GOT3 (cell line): ENCODE measurements at regions not wholly inside any gene's neighbourhood (a gene's known extent, or its start where the extent isn't known, plus 50 kb on each side); places are given as distances from the start of the nearest gene placed in this dataset.

Experiments used
- DNase-seq: peaks from one replicate; lab custom pipeline; 2025; ENCODE audit warnings: mixed read lengths; lab: John Stamatoyannopoulos, UW

DNA sequence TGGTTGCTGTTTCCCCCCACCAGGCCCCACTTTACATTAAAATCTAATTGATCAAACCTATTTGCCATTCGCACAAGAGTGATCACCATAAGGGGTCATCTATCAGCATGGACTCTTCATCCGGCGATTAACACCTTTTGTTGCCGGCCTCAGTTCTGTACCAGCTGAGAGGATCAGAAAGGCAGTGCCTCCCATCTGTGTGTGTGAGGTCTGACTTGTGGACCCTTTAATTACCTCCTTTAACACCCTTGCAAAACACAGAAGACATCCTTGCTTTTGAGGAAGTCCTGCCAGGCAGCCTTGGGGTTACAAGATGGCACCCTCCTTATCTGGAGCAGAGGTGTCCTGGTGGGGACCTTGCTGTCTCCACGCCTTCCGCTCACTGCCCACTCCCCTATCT is 77.2 kb upstream of the IRX3 start:
- no peak for DNase-seq

DNA sequence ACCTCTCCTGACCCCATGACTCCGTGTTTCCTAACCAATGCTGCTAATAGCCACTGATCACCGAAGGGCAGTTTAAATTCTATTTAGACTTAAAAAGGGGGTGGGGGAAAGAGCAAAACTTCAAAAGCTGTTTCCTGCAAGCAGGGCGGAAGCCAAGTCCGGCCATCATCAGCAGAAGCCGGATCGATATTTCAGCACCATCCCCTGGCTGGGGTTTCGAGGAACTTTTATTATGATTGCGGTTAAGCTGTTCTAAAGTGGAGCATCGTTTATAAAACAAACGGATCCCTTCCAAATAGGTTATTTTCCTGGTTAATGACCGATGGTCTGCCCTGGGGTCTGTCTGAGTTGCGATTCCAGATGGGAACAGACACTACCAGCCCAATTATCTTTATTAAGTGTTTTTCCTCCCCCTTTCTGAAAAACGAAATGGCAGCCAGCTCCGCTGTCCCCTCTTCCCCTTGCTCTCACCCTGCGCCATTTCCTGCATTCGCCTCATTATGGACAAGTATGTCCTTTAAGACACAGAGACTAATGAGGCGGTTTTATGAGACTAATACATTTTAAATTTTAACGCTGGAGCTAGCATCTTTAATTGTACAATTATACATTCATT is 76.1 kb upstream of the IRX3 start:
- no peak for DNase-seq

DNA sequence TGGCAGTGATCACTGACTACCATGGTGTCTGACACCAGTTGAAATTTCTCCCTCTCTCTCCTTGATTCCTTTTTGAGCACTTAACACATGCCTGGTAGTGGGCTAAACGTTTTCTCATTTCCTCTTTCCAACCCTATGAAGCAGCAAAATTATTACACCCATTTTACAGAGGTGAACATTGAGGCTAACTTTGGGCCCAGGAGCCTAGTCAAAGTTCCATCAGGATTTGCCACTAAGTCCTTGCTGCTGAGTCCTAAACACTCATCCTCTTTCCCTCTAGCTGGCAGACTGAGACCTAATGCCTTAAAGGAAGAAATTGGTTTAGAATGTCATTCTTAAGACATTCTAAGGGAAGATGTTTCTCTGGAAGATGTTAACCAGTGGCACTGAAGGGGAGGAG is 74.7 kb upstream of the IRX3 start:
- DNase-seq: no peak

DNA sequence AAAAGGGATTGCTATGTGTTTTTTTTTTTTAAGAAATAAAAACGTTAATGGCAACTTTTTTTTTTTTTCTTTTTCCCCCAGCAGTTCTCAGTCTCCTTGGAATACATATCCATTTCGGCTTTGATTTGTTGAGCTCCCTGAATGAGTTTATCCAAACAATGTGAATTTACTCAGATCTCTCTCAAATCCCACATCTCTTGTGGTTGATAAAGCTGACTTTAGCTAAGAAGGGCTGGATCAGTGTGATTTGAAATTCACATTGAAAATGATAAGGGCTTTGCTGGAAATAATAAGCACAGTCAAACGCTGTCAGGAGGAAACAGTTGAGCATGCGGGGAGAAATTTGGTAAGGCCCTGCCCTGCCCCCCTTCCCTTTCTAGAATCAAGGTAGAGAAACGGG is 74.1 kb upstream of the IRX3 start:
- DNase-seq: no peak

DNA sequence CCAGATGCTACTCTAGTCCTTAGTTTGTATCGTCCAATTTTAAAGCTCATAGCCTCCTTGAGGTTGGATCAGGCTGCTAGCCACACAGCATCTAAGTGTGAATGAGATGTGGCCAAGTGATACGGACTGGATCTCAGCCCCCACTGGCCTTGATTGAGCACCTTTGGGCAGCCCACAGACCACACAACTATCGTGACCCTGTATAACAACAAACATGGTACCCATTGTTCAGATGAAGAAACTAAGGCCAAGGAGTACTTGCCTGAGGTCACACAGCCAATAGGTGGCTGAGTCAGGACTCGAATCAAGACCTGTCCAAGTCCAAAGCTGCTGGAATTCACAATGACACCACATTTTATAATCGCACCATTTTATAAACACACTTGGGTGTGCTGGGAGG is 73.0 kb upstream of the IRX3 start:
- DNase-seq: no peak

DNA sequence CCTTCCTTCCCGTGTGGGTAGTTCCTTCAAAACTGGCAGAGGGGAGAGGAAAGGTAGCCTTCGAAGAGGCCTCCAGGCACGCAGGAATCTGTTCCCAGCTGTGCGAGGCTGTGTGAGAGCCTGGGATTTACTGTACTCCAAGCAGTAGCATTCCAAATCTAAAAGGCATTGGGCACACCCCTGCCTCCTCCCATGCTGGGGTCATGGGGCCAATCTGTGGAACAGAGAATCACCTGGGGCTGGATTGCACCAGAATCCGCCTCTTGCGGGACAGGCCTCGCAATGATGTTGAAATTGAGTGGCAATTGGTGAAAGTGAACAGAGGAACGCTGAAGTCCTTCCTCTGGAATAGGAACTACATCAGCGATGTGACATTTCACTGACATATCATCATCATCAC is 72.5 kb upstream of the IRX3 start:
- no peak for DNase-seq

DNA sequence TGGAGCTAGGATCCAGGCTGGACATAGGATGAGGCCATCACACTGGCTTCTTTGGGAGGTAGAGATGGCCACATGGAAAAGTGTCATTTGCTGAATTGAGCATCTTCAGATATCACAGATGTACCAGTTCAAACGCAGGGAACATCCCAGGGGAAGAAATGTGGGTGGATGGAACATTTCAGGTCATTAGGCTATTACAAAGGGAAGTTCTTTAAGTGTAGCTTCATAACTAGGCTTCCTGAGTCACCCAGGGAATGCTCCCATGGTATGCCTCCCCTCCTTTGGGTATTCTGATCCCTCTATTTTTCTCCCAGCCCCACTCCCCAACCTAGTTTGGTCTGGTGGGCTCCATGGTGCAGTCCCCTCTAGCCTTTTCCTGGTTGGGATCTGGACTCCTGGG is 69.8 kb upstream of the IRX3 start:
- DNase-seq: no peak

DNA sequence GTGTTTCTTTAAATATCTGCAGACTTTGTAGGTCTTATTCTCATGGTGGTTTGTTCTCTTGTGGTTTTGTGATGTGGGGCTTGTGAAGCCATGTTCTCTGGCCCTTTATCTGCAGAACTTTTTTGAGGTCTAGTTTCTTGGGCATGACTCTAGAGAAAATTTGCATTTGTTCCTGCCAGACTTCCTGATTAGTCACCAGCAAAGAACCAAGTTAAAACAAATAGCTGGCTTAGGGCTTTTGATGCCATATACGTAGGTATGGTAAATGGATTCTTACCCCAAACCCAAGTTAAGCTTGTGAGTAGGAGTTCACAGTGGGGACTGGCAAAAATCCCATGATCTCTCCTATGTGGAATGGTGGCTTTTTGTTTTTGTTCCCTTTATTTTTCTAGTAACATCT is 68.7 kb upstream of the IRX3 start:
- DNase-seq: no peak

DNA sequence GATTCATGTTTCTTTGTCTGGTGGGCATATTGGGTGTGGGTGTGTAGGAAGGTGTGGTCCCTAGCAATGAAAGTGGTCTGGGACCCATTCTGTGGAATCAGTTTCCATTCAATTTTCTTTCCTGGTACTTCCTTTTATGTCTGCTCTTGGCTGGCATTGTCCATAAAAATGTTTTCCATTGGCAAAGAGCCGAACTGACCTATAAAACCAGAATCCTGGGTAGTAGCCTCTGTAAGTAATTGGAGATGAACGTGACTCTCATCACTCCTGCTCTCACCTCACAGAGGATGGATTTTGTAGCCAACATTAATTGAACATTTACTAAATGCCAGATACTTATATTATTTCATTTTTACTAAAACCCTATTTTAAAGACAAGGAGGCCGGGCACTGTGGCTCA is 66.5 kb upstream of the IRX3 start:
- no peak for DNase-seq

DNA sequence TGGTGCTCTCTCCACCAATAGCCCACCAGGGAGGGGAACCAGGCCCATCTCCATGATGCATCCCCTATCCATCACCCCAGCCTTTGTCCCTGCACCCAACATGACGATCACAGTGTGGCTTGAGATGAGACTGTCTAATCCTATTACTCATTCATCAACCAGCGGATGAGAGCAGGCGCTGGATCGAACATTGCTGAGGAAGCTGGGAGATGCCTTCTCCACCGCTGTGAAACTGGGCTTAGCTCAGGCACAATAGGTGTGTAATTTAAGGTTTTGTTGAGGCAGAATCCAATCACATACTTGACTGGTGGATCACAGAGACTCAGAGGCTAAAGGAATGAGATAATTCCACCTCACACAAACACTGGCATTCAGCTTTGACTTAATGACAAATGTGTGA is 64.6 kb upstream of the IRX3 start:
- DNase-seq: no peak

DNA sequence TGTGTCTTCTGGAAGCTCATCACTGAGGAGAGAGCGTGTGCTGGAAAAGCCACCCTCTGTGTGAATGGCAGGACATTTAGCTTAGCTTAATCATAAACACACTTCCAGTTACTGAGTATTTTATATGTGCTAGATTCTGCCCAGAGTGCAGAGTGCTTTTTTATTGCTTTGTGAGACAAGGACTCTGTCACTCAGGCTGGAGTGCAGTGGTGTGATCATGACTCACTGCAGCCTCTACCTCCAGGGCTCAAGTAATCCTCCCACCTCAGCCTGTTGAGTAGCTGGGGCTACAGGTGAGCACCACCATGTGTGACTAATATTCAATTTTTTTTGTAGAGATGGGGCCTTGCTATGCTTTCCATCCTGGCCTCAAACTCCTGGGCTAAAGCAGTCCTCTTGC is 61.4 kb upstream of the IRX3 start:
- DNase-seq: no peak

DNA sequence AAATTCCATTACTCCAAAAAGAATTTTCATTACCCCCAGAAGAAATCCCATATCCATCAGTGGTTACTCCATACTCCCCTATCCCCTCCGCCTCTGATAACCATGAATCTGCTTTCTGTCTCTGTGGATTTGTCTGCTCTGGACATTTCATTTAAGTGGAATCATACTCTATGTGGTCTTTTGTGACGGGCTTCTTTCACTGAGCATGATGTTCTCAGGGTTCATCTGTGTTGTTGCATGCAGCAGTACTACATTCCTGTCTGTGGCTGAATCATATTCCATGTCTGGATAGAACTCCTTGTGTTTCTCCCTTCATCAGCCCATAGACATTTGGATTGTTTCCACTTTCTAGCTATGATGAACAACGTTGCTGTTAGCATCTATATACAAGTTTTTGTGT is 59.5 kb upstream of the IRX3 start:
- DNase-seq: no peak

DNA sequence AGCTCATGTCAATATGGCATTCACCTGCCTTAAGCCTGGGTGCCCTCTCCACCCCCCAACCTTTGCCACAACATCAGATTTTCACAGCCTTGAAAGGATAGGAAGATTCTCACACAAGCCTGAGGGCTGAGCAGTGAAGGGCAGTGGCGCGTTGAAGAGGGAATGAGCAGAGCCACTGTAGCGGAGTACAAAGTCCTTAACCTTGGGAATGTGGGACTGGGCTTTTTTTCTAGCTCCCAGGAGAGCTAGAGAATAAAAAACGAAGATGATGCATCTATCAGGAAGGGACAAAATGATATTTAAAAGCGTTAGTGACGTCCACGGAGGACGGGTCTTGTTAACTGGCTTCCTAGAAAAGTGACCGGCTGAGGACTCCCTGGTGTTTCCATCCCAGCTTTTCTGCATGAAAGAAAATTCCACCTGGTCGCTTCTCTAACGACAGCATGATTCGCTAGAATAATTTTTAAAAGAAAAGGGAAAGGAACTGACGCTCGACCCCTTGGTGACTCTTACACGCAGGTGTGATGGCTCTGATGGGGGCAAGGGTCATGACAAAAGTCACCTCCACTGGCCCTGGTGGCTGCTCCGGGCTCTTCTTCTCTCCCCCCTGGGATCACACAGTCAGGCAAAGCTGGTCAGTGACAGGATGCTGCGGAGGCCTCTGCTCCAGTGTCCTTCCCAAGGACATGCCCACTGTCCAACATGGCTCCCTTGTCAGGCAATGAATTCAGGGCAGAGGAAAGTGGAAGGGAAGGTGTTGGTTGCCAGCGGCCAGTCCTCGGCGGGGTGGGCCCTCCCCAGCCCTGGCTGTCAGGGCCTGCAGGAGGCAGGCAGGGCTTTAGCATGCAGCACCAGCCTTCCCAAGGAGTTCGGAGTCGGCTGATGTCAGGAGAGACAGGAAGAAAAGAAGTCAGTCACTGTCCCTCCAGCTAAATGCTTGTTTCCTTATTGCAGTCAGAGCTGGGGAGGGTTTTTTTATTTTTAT is 58.4 kb upstream of the IRX3 start:
- no peak for DNase-seq

DNA sequence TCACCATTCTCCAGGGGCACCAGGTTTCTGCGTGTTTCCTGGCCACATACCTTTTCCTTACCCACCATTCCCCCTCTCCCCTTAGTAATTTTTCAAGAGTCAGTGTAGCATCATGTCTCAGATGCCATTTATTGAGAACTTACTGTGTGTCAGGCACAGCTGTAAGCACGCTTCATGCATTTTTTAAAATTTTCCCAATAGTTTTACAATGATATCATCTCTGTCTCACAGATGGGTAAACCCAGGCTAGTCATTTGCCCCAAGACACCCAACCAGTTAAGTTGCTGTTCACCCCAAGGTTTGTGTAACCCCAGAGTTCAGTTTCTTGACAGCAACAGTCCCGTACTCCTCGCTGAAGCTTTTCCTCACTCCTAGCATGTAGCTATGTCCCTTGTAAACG is 56.4 kb upstream of the IRX3 start:
- DNase-seq: no peak

DNA sequence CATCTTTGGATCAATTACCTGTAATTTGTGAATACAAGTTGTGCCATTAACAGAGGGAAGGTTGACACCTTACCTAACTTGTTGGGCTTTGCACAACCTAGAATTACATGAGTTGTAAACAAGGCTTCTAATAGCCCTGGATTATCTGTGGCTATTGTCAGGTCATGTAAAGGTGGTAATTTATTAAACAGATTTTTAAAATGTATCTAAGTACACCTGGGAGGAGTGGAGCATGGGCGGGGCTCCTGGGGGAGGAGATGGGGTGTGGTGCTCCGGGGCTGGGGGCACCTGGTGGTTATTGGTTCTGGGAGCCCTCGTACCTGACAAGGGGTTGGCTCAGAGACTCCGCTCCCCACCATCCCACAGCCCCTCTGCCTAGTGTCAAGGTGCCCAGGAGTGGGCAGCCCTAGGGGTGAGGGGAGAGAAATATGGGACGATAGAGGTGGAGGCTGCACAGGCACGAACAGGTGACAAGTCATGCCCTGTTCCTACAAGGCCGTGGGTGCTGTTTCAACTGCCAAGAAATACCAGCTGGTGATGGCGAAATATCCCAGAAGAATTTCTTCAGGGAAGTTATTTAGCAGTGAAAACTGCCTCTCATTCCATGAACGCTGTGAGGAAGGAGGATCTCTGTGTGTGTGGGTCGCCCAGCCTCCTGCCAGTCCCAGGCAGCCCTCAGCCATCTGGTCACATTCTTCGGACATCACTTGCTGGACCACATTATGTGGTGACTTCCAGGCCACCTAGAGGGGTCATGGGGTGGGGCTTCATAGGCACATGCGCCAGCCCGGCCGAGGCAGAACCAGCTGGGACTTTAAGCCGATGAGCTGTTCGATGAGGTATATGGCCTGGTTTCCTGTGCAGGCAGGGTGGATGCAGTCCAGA is 55.5 kb upstream of the IRX3 start:
- no peak for DNase-seq

DNA sequence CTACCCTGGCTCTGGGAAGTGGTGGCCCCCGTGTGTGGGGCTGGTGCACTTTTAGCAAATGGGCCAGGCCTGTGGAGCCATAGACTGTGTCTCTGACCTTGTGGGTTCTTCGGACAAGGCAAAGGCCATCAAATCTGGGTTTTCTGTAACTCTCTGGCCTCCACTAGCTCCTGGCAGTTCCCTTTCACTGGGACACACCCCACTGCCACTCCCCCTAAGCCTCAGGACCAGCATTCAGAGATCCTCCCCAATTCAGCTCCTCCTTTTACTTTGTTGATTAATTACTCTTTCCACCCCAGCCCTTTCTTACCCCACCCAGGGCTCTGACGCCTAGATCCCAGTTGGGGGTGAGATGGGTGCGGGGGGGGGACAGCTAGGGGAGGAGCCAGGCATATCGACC is 53.9 kb upstream of the IRX3 start:
- no peak for DNase-seq

DNA sequence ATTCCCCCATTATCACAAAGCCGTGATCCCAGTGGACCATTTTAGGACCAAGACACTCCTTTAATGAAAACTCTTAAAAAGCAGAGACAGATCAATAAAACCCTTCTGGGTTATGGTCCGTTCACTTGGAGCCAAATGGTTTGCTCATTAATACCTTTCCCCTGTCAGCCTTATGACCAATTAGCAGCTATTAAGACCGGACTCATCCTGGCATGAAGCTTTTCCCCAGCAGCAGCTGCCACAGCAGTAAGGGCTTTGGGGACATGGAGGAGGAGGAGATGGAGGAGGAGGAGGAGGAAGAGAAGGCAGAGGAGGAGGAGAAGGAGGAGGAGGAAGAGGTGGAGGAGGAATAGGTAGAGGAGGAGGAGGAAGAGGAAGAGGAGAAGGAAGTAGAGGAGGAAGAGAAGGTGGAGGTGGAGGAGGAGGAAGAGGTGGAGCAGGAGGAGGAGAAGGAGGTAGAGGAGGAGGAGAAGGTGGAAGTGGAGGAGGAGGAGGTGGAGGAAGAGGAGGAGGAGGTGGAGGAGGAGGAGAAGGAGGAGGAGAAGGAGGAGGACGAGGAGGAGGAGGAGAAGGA is 50.1 kb upstream of the IRX3 start:
- no peak for DNase-seq
